ENCODE measurements at regions not wholly inside any gene's neighbourhood (a gene's known extent, or its start where the extent isn't known, plus 50 kb on each side); places are given as distances from the start of the nearest gene placed in this dataset.

GRCh38 chr11:91859666-91860065, 365.0 kb upstream of the FAT3 start:
- TF ChIP-seq, protein P1, sequence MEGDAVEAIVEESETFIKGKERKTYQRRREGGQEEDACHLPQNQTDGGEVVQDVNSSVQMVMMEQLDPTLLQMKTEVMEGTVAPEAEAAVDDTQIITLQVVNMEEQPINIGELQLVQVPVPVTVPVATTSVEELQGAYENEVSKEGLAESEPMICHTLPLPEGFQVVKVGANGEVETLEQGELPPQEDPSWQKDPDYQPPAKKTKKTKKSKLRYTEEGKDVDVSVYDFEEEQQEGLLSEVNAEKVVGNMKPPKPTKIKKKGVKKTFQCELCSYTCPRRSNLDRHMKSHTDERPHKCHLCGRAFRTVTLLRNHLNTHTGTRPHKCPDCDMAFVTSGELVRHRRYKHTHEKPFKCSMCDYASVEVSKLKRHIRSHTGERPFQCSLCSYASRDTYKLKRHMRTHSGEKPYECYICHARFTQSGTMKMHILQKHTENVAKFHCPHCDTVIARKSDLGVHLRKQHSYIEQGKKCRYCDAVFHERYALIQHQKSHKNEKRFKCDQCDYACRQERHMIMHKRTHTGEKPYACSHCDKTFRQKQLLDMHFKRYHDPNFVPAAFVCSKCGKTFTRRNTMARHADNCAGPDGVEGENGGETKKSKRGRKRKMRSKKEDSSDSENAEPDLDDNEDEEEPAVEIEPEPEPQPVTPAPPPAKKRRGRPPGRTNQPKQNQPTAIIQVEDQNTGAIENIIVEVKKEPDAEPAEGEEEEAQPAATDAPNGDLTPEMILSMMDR (IDR thresholded peaks at IDR 0.05; ENCODE audit: poor library complexity): no peak
- TF ChIP-seq EZH2 (IDR thresholded peaks at IDR 0.05; ENCODE audit: borderline replicate concordance) (no peak), EZH2phosphoT487 (IDR thresholded peaks at IDR 0.05; ENCODE audit: low read depth, severe bottlenecking, unreplicated experiment) (no peak)

Data from hepatocyte (in vitro differentiated cells).